Activated T-helper 17 cell treated with anti-CD3 and anti-CD28 coated beads, Interleukin-2, amount 50 U/mL, for 72 hours (primary cell): ENCODE measurements at regions not wholly inside any gene's neighbourhood (a gene's known extent, or its start where the extent isn't known, plus 50 kb on each side); places are given as distances from the start of the nearest gene placed in this dataset.
"Not testable (repeated sequence)": the region's sequence is repeated elsewhere in the genome, so short reads cannot be mapped to it uniquely, and the experiment has no call there.

ENCODE experiments used
- ATAC-seq: fragments of 150-1000 bp; cut with Tn5 transposase; replicated peaks from 2 replicates; pipeline ENCODE4 v1.10.0; 2021; ENCODE audit warnings: mild to moderate bottlenecking, moderate library complexity
- H3K27ac Mint-ChIP-seq: one replicate; pipeline ENCODE4 v1.8.0; 2022; ENCODE audit warnings: mixed read lengths
- H3K27me3 Mint-ChIP-seq: one replicate; pipeline ENCODE4 v1.8.0; 2022; ENCODE audit warnings: mixed read lengths
- H3K36me3 Mint-ChIP-seq: one replicate; pipeline ENCODE4 v1.8.0; 2022; ENCODE audit warnings: low read depth, mild to moderate bottlenecking, mixed read lengths
- H3K4me1 Mint-ChIP-seq: one replicate; pipeline ENCODE4 v1.8.0; 2022; ENCODE audit warnings: mixed read lengths
- H3K4me3 Mint-ChIP-seq: one replicate; pipeline ENCODE4 v1.8.0; 2022; ENCODE audit warnings: mild to moderate bottlenecking, mixed read lengths
- H3K9me3 Mint-ChIP-seq: one replicate; pipeline ENCODE4 v1.8.0; 2022; ENCODE audit warnings: mixed read lengths

DNA sequence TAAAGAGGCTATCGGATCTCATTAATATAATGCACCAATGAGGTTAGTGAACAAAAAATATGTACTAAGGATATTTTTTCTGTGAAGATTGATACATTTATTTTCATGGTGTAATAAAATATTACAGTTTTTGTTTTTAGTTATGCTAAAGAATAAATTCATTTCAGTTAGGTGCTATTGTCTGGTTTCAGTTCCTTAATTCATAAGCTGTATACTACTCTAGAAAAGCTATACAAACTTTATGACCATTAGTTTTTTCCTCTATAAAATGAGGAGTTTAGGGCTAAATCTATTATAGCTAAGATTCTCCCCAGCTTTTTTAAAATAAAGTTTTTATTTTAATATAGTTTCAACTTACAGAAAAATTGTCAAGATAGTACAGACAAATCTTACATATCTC is 1311.7 kb upstream of the NXPH2 start:
- peaks cover 4% of the 10 kb centered on the region for H3K9me3 Mint-ChIP-seq

DNA sequence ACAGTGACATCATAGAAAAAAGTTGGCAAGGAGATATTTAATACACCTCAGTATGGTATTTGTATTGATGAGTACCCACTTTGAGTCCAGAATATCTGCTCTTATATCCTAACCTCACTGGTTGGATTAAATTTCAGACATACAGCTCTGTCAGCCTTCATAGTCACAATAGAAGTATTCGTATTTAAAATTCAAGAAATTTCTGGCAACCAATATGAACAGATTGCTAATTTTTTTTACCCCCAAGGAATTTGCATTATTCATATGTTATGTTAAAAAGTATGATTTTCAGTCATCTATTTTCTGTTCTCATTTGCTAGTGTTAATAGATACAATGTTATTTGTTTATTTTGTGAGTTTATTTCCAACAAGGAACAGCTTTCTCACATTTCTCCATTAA is 1306.8 kb upstream of the NXPH2 start:
- Mint-ChIP-seq H3K27me3 (no peaks in the 10 kb centered on the region), H3K4me3 (no peak overlapping the region), H3K27ac (no peak overlapping the region), H3K4me1 (no peaks in the 10 kb centered on the region), H3K9me3 (peaks cover 12% of the 10 kb centered on the region), H3K36me3 (no peaks in the 10 kb centered on the region)
- ATAC-seq, result no peak

More for the DNA sequence above, 1311.7 kb upstream of the NXPH2 start:
- Mint-ChIP-seq H3K27me3 (no peaks in the 10 kb centered on the region), H3K4me1 (no peaks in the 10 kb centered on the region), H3K36me3 (no peaks in the 10 kb centered on the region), H3K27ac (no peak overlapping the region), H3K4me3 (no peak overlapping the region)
- ATAC-seq, result no peak

DNA sequence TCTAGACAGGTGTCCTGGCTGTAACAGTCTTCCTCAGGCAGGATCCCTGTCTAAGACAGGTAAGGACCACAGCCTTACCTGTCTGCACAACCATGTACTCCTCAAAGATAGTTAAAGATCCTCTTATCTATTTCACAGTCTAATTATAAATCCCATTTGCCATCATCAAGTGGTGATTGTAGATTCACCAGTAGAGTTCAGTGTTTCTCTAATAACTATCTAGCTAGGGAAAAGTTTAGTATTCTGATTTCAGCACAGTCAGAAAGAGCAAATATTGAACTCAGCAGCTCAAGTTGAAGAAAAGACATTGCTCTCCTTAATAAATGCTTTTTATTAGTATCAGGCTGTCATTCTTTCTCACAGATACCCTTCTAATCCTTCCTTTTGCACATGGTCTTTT is 1305.5 kb upstream of the NXPH2 start:
- Mint-ChIP-seq H3K27me3 (no peaks in the 10 kb centered on the region), H3K27ac (no peak overlapping the region), H3K4me1 (no peaks in the 10 kb centered on the region), H3K4me3 (no peak overlapping the region), H3K36me3 (no peaks in the 10 kb centered on the region), H3K9me3 (peaks cover 12% of the 10 kb centered on the region)
- no peak for ATAC-seq

DNA sequence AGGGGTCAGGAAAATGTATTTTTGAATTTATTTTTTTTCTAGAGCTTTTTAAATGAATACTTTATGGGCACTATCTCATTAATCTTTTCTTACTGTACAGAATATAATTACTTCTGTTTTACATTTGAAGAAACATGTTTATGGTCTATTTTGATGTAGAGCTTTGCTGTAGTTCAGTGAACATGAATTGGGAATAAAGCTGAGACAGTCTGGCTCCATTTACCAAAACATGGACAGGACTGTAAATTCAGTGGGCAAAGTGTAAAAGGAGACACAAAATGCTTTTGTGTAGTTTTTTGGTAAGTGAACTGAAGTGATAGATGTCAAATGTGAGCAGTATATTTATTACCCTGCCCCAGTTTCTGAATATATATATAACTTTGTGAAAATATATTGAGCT is 1298.8 kb upstream of the NXPH2 start:
- no peak for ATAC-seq
- Mint-ChIP-seq H3K27ac (no peak overlapping the region), H3K4me1 (no peaks in the 10 kb centered on the region), H3K9me3 (peaks cover 21% of the 10 kb centered on the region), H3K27me3 (no peaks in the 10 kb centered on the region), H3K36me3 (no peaks in the 10 kb centered on the region), H3K4me3 (no peak overlapping the region)

DNA sequence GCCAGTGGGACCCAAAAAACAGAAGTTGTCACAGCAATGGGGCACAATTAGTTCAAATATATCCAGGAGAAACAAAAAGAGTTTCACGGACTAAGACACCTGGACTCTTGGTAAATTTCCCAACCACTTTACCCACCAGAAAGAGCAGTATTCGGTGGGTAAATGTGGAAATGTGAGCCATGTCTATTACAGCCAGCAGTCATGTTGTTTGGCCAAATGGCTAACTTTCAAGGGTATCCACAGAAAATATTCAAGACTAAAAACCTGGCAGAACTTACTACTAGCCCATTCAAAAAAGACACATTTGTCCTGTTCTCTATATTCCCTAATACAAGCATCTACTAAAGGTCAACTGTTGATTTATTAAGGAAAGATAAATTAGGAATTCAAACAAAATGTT is 1296.0 kb upstream of the NXPH2 start:
- no peak overlapping the region for H3K27ac Mint-ChIP-seq
- no peaks in the 10 kb centered on the region for H3K4me1 Mint-ChIP-seq
- no peaks in the 10 kb centered on the region for H3K36me3 Mint-ChIP-seq
- no peak overlapping the region for H3K4me3 Mint-ChIP-seq
- ATAC-seq, result no peak
- H3K9me3 Mint-ChIP-seq, result peaks cover 20% of the 10 kb centered on the region
- H3K27me3 Mint-ChIP-seq, result no peaks in the 10 kb centered on the region

DNA sequence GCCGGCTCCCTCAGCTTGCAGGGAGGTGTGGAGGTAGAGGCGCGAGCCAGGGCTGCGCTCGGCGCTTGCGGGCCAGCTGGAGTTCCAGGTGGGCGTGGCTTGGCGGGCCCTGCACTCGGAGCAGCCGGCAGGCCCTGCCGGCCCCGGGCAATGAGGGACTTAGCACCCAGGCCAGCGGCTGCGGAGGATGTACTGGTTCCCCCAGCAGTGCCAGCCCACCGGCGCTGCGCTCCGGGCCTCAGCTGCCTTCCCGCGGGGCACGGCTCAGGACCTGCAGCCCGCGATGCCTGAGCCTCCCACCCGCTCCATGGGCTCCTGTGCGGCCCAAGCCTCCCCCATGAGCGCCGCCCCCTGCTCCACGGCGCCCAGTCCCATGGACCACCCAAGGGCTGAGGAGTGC is 1293.6 kb upstream of the NXPH2 start:
- not testable (repeated sequence) for H3K36me3 Mint-ChIP-seq, H3K27ac Mint-ChIP-seq, ATAC-seq, H3K4me3 Mint-ChIP-seq, H3K4me1 Mint-ChIP-seq, H3K27me3 Mint-ChIP-seq
- peaks cover 25% of the 10 kb centered on the region for H3K9me3 Mint-ChIP-seq

DNA sequence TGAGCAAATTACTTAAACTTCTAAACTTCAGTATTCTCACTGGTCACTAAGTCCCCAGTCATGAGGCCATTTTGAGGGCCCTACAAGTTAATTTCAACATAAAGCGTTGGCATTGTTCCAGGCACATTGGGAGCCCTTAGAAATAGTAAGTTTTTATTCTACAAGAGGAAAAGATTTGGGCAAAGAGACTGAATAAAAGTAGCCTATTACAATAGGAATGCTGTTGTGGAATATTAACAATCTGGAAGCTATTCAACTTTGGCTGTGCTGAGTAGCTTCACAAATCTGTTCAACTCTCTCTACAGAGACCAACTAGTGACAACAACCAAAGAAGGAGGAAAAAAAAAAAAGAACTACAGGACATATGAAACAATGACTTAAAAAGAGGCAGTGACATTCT is 1287.5 kb upstream of the NXPH2 start:
- H3K9me3 Mint-ChIP-seq, result peaks cover 16% of the 10 kb centered on the region
- no peaks in the 10 kb centered on the region for H3K4me1 Mint-ChIP-seq
- H3K4me3 Mint-ChIP-seq, result no peak overlapping the region
- H3K27ac Mint-ChIP-seq, result no peak overlapping the region
- H3K27me3 Mint-ChIP-seq, result no peaks in the 10 kb centered on the region
- ATAC-seq, result no peak
- H3K36me3 Mint-ChIP-seq, result no peaks in the 10 kb centered on the region

DNA sequence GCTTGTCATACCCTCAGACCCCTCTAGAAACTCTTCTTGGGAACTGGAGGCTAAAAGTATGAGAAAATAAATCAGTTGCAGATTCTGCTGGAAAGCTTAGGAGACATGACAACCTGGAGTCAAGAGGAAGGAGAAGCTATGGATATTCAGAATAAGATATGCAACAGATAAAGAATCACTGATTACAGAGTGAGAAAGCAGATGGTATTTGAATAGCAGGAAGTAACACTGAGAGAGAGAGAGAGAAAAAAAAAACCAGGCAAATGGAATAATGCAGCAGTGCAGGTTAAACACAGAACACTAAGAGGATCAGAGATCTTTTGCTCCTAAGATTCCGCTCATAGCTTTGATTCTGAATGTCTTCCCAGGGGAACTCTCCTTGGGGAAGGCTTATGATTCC is 1284.1 kb upstream of the NXPH2 start:
- Mint-ChIP-seq H3K9me3 (peaks cover 10% of the 10 kb centered on the region), H3K4me1 (no peaks in the 10 kb centered on the region), H3K36me3 (no peaks in the 10 kb centered on the region), H3K27me3 (no peaks in the 10 kb centered on the region), H3K27ac (no peak overlapping the region), H3K4me3 (no peak overlapping the region)
- no peak for ATAC-seq

DNA sequence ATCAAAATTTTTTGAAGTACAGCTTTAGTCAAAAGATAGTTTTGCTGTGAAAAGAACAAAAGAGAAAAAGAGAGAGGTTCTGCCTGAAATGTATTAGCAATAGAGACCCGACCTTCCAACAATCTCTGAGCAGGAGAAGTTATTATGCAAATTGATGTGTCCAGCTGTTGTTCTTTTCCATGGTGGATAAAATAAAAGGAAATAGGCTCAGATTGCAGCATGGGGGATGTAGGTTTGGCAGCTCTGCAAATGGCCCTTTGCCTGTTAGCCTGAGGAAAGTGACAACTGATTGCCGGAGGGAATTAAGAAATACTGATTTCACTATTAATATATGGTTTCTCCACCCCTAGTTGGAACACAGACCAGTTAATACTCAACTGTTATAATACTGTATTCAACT is 1283.2 kb upstream of the NXPH2 start:
- no peak overlapping the region for H3K4me3 Mint-ChIP-seq
- no peaks in the 10 kb centered on the region for H3K36me3 Mint-ChIP-seq
- H3K27ac Mint-ChIP-seq, result no peak overlapping the region
- no peak for ATAC-seq
- H3K9me3 Mint-ChIP-seq, result peaks cover 10% of the 10 kb centered on the region
- H3K27me3 Mint-ChIP-seq, result no peaks in the 10 kb centered on the region
- no peaks in the 10 kb centered on the region for H3K4me1 Mint-ChIP-seq

DNA sequence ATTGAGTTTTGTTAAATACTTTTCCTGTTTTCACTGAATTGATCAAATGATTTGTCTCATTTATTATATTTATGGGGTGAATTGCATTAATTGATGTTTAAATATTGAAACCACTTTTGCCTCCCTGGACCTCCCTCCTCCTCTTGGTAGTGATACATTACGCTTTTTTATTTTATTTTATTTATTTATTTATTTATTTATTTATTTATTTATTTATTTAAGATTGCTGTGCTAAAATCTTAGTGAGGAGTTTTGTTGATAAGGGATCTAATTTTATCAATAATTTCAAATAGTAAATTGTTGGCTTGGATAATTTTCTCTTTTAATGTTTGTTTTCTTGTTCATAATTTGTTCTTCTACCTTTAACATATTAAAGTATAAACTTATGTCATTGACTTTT is 1281.0 kb upstream of the NXPH2 start:
- Mint-ChIP-seq H3K4me1 (no peaks in the 10 kb centered on the region), H3K9me3 (peaks cover 17% of the 10 kb centered on the region), H3K27ac (no peak overlapping the region), H3K36me3 (no peaks in the 10 kb centered on the region), H3K4me3 (no peak overlapping the region), H3K27me3 (no peaks in the 10 kb centered on the region)
- ATAC-seq, result no peak

DNA sequence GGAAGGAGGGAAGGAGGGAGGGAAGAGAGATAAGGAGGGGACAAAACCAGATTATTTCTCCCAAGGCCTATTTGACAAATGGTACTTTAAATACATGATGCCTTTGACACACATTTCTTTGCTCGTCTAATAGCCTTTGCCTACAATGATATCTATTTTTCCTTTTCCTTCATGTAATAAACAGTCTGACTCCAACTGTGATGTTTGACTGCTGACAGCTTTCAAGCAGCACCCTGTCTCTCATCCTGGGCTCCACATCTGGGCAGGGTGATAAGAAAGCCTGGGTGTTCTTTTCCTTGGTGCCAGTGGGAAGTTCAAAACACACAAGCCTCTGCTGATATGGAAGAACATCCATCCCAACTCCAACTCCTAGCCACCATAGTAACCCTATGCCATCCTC is 1277.7 kb upstream of the NXPH2 start:
- no peak overlapping the region for H3K4me3 Mint-ChIP-seq
- no peak overlapping the region for H3K27ac Mint-ChIP-seq
- no peak for ATAC-seq
- peaks cover 25% of the 10 kb centered on the region for H3K9me3 Mint-ChIP-seq
- H3K4me1 Mint-ChIP-seq, result no peaks in the 10 kb centered on the region
- no peaks in the 10 kb centered on the region for H3K36me3 Mint-ChIP-seq
- no peaks in the 10 kb centered on the region for H3K27me3 Mint-ChIP-seq

DNA sequence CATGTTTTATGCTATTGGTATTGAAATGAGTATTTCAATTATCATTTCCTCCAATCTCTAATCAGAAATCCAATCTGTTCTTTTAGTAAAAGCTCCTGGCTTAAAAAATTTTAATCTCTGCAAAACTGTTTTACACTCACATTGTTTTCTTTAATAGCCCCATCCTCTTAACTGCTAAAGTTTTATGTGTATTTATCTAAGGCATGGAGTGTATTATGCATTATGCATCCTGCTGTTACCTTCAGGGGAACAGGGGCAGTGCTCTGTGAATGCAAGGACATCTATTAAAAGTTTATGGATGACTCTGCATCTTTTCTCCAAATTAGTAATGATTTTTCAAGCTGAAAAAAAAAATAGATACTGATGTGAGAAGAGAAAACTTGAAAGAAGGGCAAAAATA is 1261.6 kb upstream of the NXPH2 start:
- Mint-ChIP-seq H3K27ac (no peak overlapping the region), H3K4me3 (no peak overlapping the region)
- ATAC-seq, result no peak

DNA sequence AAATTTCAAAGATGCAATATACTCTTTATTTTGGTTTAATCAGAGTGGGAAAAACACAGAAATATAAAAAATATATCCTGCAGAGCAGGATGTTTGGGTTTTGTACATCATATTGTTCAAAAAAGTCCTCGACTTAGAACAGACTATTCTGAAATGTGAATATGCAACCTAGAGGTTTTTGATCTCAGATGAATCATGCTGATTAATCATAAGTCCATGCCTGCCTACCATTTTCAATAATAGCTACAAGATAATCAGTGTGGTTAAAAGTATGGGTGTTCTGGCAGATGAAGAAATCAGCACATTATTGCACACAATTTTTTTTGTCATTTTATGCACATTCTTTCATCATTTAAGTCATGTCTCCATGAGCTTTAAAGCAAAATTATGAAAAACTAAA is 1261.0 kb upstream of the NXPH2 start:
- Mint-ChIP-seq H3K27me3 (no peaks in the 10 kb centered on the region), H3K4me3 (no peak overlapping the region), H3K27ac (no peak overlapping the region), H3K4me1 (no peaks in the 10 kb centered on the region), H3K9me3 (peaks cover 16% of the 10 kb centered on the region), H3K36me3 (no peaks in the 10 kb centered on the region)
- no peak for ATAC-seq

More for the DNA sequence above, 1261.6 kb upstream of the NXPH2 start:
- Mint-ChIP-seq H3K4me1 (no peaks in the 10 kb centered on the region), H3K9me3 (peaks cover 15% of the 10 kb centered on the region), H3K27me3 (no peaks in the 10 kb centered on the region), H3K36me3 (no peaks in the 10 kb centered on the region)

DNA sequence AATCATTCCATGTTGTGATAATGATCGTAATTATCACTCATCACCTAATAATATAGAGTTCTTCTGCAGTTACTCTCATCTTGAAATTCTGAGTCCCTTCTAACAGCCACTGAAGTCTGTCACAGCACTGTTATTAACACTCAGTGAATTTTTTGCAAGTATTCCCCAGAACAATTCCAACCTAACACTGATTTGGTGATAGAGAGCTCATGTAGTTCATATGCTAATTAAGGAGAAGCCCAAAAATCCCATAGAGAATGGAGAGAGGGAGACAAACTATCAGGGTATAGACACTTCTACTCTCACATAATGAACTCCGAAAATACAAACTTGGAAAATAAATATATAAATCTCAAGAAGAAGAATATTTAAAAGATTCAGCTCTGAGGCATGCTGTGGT is 1253.4 kb upstream of the NXPH2 start:
- H3K27me3 Mint-ChIP-seq, result no peaks in the 10 kb centered on the region
- ATAC-seq, result no peak
- H3K9me3 Mint-ChIP-seq, result peaks cover 14% of the 10 kb centered on the region
- no peak overlapping the region for H3K27ac Mint-ChIP-seq
- no peak overlapping the region for H3K4me3 Mint-ChIP-seq
- no peaks in the 10 kb centered on the region for H3K36me3 Mint-ChIP-seq
- H3K4me1 Mint-ChIP-seq, result no peaks in the 10 kb centered on the region

DNA sequence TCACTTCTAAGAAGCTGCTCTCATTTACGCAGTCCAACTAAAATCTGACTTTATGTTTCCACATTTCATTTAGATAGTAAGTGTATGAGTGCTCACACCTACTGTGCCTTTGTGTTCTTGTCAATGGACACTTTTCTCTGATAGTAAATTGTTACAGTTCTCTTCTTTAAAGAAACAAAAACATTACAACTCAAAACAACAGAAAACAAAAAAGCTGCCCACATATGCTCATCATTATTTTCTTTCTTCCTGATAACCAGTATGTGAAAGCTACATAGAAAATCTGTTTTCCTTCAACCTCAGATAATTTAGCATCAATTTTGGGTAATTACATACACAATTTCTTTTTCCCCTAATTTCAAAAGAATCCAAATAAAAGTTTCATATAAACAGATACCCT is 1247.8 kb upstream of the NXPH2 start:
- no peaks in the 10 kb centered on the region for H3K36me3 Mint-ChIP-seq
- no peak for ATAC-seq

DNA sequence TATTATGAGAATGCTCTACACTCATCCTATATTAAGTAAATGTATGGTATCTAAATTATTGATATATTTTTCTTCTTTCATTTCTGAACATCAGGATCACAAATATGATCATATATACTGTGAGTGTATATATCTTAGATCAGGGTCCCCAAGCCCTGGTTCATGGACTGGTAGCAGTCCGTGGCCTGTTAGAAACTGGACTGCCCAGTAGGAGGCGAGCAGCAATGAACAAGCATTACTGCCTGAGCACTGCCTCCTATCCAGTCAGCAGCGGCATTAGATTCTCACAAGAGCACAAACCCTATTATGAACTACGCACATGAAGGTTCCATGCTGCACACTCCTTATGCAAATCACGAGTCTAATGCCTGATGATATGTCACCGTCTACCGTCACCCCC is 1247.1 kb upstream of the NXPH2 start:
- Mint-ChIP-seq H3K36me3 (no peaks in the 10 kb centered on the region), H3K4me3 (no peak overlapping the region), H3K4me1 (no peaks in the 10 kb centered on the region), H3K27me3 (no peaks in the 10 kb centered on the region), H3K9me3 (peaks cover 14% of the 10 kb centered on the region), H3K27ac (no peak overlapping the region)
- no peak for ATAC-seq

More for the DNA sequence above, 1247.8 kb upstream of the NXPH2 start:
- Mint-ChIP-seq H3K27me3 (no peaks in the 10 kb centered on the region), H3K4me1 (no peaks in the 10 kb centered on the region), H3K9me3 (peaks cover 14% of the 10 kb centered on the region), H3K4me3 (no peak overlapping the region), H3K27ac (no peak overlapping the region)
